ENCODE measurements at regions not wholly inside any gene's neighbourhood (a gene's known extent, or its start where the extent isn't known, plus 50 kb on each side); places are given as distances from the start of the nearest gene placed in this dataset.
"Not testable (repeated sequence)": the region's sequence is repeated elsewhere in the genome, so short reads cannot be mapped to it uniquely, and the experiment has no call there.

DNA sequence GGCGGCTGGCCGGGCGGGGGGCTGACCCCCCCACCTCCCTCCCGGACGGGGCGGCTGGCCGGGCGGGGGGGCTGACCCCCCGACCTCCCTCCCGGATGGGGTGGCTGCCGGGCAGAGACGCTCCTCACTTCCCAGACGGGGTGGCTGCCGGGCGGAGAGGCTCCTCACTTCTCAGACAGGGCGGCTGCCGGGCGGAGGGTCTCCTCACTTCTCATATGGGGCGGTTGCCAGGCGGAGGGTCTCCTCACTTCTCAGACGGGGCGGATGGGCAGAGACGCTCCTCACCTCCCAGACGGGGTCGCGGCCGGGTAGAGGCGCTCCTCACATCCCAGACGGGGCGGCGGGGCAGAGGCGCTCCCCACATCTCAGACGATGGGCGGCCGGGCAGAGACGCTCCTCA, 1025.2 kb upstream of the SEMA6A start:
- DNase-seq, result not testable (repeated sequence)

DNA sequence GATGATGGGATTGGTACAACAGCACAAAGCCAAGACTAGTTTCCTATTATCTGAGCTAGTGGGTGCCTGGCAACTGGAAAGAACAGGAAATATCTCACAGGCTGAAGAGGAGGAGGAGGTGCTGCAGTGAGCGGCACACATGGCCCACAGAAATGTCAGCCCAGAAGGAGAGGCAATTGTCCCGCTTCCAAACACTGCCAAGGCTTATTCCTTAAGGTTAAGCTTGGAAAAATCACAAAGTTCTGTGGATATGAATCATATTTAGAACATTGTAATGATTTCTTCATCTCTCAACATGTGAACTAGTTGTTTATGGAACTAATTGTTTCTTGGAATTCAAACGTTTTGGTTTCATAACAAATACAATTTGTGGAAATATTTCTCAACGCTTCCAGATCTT, 1019.5 kb upstream of the SEMA6A start:
- DNase-seq, result peak in 2 of 3 experiments; percentile 0 to 8

DNA sequence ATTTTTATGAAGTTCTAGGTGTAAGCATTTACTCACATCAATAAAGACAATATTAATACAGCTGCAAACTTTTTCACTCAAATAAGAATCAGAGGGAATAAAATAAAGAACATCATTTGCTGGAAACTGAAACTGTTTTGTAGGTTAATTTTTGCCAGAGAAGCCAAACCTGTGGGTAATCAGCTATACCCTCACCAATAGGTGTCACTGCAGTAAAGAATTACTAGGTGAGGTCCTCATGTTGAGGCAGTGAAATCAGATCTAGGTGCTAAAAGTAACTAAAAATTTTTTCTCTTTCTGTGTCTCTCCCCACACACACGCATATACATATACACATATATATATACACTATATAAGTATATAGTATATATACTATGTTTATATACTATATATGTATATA, 1016.3 kb upstream of the SEMA6A start:
- DNase-seq, result peak; percentile 2 to 53 (median 10)

DNA sequence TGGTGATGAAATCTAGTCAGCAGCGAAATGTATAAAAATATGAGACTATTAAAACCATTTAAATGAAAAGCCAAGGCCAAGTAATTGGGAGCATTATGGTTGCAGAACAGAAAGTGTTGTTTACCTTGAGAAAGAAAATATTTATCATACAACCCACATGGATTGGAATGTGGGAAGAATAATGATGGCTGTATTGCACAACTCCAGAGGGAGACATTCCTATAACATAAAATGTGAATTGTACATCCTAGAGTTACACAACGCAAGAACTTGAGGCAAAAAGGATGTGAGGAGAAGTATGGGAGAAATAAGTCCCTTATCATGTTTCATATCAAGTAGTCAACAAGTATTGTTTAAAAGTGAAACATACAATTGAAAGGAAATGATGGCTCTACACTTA, 1014.0 kb upstream of the SEMA6A start:
- no peak for DNase-seq

DNA sequence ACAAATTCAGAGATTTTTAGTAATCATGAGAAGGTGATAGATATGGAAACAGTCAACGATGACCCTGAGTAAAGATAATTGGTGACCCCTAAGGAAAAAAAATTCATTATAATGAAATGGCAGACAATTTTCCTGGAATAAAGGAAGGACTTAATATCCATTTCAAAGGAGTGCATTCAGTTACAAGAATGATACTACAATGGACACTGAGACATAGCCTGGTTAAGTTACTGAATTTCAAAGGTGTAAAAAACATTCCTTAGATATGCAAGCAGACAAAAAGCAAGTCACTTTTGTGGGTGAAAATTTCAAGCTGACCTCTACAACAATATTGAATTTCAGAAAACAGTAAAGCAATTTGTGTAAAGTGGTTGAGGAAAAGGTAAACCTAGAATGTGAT, 1012.5 kb upstream of the SEMA6A start:
- no peak for DNase-seq

DNA sequence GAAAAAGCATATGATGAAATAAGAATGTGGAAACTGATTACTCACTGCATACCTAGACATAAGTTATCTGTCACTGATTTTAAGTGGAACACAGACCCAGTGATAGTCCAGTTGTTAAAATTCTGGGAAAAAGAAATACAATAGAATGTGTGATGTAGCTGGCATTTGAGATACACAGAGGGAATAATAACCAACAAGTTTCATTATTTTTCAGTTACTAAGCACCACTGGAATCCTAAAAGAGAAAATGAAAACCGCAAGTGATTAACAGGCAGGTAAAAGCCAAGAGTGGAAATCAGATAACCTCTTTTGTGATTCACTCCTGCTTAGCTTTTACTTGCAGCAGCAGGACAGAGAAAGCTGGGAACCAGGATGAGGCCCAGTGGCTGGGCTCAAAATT, 994.0 kb upstream of the SEMA6A start:
- DNase-seq, result no peak

DNA sequence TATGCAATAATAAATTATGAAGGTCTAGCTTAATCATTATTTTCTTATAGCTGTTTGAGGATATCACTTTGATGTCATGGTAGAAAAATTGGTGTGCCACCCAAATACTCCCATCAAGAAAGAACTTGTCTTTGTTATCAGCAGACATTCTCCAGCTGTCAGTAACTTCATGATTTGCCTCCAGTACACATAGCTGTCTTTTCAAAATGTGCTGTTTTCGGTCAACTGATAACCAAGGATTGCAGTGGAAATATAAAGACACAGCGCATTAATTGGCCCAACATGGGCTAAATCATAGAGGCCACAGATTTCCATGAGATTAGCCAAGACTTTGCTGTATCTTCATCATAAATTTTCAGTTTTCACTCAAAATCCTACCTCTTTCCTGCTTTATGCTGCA, 993.5 kb upstream of the SEMA6A start:
- no peak for DNase-seq

DNA sequence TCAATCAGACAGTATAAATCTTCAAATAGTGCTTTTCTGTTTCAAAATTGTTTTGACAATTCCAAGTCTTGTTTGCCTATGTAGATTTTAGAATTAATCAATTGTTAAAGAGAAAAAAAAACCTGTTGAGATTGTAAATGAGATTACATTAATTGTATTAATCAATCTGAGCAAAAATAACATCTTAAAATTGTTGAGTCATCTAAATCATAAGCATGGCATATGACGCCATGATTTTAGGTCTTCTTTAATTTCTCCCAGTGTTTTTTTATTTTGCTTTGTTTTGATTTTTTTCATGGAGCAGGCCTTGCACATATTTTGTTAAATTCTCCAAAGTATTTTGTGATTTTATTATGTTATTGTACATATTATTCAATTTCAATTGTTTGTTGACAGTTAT, 988.0 kb upstream of the SEMA6A start:
- DNase-seq, result no peak

DNA sequence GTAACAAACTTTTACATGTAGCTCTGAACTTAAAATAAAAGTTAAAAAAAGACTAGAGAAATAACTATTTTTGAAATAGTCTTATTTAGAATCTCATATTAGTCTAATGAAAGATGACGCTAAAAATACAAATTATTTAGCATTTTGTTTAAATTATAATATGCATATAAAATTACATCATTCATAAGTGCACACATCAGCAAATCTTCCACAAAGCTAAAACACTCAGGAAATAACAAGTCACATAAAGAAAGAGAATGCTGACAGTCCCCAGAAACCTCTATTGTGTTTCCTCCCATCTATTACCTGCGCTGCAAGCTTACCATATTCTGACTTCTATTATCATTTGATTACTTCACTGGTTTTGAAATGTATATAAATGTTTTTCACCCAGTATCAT, 986.9 kb upstream of the SEMA6A start:
- no peak for DNase-seq

DNA sequence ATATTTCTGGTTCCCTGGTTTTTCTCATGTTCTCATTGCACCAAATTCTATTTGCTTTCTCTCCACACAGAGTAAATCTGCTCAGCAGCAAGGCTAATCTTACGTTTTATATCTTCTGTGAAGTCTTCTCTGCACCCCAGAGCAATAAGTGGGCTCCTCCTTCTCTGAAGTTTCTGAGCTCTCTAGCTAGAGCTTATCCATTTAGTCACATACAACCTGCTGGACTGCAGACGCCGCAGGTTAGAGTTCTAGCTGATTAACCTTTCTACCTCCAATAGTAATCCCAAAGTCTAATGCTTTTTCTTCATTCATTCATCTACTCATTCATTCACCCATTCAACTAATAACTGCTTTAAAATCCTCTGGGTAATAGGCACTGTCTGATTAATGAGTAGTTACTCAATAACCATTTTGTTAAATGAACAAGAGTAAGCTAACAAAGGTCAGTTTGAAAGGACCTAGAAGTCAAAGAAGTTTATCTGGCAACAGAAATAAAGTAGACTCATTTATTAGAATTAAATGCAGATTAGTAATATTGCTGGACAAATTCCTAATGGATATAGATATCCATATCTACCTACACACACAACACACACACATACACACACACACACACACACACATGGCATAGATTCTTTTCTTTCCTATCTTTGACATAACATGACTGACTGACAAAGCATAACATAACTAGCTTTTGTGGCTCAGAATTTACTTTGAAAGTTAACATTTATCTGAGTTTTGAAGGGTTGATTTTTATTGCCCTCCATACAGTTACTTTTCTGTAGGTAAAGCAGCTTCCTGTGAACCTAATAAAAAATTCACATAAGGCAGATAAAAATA, 984.6 kb upstream of the SEMA6A start:
- no peak for DNase-seq

DNA sequence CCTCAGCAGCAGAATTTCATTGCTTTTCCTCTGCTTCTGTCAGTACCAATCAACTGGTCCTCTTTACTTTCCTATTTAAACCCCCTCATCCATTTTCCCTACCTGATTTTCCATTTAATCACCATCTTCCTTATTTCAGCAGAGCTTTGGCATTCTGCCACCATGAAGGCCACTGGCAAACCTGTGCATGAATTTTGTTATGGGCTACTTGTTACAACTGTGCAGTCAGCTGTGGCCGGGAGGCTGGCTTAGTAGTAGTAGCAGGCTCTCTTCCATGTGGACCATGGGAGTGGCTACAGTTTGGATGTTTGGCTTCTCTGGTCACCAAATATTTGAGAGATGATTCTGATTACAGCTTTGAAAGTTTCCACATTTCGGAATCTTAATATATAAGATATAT, 976.6 kb upstream of the SEMA6A start:
- DNase-seq, result no peak

DNA sequence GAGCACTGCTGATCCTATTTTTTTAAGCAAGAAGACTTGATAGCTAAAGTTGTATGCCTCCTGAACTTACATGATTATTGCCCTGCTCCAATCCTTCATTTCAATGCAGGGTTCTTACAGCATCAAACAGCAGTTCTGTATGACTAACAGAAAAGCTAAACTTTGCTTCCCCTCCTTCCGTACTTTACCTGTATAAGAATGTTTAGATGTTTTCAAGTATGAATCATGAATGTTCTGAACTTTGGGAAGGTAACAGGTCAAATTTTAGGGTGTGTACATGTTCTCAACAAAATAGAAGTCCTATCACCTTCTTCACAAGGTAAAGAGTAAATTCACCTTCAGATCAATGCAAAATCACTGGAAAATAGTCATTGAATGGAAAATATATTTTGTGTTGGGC, 972.6 kb upstream of the SEMA6A start:
- DNase-seq, result no peak

DNA sequence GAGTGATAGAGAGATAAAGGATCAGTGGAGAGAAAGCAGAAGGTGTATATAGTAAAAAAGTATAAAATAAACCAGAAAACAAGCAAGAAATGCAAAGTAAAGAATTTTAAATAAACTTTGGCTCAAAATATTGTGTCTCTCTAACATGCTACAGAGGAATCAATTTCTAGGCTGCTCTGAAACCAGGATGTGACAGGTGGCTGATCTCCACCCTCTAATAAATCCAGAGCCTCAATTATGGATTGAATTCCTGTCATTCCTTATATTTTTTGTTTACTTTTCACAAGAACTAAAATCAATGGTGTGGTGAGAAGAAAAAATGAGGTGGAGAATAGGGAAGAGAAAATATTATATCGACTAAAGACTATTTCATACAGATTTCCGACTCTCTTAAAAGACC, 965.1 kb upstream of the SEMA6A start:
- peak in 1 of 3 experiments; percentile 2 for DNase-seq

DNA sequence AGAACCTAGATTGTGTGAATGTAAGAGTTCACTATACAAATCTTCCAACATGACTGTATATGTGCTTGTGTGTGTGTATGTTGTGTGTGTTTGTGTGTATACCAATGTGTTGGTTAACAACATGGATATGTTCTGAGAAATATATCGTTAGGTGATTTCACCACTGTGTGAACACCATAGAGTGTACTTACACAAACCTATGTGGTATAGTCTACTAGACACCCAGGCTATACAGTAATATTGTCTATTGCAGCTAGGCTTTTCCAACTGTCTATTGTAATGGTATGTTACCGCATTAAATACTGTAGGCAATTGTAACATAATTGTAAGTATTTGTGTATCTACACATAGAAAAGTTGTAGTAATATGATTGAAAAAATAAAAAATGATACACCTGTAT, 959.2 kb upstream of the SEMA6A start:
- no peak for DNase-seq

DNA sequence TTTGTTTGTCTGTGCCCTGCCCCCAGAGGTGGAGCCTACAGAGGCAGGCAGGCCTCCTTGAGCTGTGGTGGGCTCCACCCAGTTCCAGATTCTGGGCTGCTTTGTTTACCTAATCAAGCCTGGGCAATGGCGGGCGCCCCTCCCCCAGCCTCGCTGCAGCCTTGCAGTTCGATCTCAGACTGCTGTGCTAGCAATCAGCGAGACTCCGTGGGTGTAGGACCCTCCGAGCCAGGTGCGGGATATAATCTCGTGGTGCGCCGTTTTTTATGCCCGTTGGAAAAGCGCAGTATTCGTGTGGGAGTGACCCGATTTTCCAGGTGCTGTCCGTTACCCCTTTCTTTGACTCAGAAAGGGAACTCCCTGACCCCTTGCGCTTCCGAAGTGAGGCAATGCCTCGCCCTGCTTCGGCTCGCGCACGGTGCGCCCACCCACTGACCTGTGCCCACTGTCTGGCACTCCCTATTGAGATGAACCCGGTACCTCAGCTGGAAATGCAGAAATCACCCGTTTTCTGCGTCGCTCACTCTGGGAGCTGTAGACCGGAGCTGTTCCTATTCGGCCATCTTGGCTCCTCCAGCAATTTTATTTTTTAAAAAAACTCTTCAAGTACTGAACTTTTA, 958.5 kb upstream of the SEMA6A start:
- DNase-seq, result not testable (repeated sequence)

DNA sequence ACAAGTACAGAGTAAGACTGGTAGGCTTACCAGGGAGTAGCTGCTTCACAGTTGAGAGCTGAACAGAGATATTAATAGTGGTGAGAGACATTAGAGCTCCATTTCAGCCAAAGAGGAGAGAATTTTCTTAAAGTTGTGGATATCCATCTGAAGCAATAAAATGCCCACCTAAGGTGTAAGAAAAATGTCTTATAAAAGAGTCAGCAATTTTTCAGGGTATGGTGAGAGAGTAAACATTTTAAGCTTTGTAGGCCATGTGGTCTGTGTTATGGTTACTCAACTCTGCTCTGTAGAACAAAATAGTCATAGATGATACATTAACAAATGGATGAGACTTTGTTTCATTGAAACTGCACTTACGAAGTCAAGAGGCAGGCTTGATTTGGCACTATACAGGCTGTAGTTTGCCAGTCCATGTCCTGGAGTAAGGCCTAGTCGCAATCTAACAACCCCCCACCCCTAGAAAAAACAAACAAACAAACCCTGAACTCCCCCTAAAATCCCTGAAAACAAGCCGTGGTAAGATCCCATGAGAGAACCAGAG, 945.4 kb upstream of the SEMA6A start:
- no peak for DNase-seq

DNA sequence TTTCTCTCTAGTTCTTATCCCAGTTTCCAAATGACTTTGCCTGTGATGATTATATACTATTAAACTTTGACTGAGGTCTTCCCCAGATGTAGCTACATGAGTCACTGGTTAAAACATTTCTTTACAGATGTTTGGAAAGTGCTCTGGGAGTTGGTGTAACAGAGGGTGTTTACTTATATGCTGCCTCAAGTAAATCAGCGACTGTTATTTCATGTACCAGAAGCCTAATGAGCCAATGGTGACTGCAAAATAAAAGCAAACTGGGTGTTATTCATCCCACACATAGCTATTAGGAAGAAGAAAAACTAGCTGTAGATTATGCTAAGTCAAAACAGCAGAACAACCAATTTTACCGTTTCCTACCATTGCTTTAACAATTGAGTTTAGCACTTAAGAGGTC, 929.7 kb upstream of the SEMA6A start:
- no peak for DNase-seq

DNA sequence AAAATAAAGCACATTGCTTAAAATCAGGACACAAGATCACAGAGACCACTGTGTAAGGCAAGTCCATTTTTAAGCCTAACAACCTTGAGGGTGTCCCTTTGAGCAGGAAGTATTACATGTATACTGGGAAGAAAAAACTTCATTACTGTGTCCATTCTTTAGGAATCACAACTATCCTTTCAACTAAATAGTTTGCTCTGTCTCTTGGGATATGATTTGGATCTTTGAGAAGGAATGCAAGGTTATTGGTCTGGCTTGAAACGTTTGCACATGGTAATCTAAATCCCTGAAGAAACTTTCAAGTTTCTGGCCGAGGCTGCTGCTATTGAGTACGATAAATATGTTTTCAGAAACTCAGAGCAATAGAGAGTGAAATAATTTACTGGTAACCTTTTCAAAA, 923.0 kb upstream of the SEMA6A start:
- no peak for DNase-seq

DNA sequence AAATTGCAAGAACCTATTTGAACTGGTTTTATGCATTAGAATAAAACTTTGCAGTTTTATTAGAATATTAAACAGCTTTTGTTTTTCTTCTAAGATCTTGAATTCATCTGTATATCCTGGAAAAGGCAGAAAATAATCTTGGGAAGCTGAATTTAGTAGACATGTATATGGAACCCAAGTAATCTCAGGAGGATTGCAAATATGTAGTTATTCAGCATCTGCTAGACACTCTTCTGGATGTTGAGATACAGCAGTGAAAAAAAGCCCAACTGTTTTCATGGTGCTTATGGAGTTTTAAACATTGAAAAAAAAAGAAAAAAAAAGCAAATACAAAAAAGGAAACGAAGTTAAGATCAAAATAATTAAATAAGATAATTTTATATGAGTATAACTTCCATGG, 922.2 kb upstream of the SEMA6A start:
- DNase-seq, result no peak

DNA sequence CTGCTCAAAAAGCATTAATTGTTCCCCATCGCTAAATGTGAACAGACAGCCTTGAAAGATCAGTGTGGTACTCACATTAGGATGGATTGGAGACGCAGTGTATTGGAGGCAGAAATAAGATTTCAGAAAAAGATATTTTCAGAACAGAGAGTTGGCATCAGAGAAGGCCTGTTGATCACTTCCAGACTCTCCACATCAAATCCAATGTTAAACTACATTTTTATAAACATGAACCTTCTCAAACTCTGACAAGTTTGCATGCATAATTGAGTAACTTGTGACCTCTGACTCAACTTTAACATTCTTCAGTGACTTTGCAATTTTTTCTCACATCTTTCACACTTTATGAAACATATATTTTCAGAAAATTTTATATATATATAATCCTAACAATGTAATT, 919.6 kb upstream of the SEMA6A start:
- no peak for DNase-seq

DNA sequence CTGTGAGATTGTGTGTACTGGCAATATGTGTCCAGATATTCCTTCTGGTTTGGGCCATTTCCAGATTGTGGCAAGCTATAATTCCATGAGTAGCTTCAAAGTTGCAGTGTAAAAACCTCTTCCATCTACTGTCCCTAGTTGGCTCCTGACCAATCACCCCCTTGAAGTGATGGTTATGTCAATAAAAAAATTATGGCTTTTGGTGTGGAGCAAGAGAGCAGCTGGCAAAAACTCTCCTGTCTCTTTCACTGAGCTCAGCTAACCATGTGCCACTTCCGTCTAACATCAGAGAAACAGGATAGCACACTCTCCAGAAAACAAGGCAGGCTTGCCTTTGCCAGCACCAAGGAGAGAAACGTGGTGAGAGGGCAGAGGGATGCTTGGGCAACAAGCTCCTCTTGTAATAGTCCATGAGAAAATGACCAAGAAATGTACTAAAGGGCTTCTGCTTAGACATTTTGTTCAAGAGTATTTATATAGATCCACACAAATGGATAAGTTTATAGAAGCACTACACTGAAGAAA, 914.4 kb upstream of the SEMA6A start:
- peak; percentile 40 to 73 (median 41) for DNase-seq

DNA sequence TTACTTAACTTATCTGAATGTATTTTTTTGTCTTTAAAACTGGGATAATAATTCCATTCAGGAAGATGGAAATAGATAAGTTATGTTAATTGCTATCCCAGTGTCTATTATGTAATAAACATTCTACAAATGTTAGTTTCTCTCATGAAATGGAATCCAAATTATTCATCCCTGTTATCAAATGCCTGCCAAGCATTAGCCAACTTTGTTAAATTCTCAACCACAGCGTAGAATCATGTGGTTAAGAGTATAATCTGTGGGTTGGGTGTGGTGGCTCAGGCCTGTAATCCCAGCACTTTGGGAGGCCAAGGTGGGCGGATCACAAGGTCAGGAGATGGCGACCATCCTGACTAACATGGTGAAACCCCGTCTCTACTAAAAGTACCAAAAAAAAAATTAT, 912.9 kb upstream of the SEMA6A start:
- DNase-seq, result no peak

DNA sequence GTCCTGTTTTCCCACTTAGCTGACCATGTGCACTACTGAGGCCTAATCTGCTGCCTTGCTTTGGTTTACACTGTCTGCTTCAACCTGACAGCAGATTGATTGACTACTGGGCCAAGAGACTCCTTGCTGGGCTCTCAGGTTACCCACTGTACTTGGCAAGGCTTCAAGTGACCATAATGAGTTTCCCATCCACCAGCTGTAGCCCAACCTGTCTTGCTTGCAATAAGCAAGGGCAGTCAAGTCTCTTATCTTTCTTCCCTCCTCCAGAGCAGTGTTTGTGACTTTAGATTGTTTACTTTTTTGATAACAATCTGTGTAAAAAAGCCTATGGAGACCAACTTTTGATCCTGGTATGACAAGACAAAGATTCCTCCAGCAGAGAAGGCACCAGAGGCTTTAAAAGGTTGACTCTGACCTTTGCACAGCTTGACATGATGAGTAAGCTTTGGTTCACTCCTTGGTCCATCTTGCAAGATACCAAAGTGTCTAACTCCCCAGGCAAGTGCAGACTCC, 912.3 kb upstream of the SEMA6A start:
- peak; percentile 15 to 79 (median 73) for DNase-seq

DNA sequence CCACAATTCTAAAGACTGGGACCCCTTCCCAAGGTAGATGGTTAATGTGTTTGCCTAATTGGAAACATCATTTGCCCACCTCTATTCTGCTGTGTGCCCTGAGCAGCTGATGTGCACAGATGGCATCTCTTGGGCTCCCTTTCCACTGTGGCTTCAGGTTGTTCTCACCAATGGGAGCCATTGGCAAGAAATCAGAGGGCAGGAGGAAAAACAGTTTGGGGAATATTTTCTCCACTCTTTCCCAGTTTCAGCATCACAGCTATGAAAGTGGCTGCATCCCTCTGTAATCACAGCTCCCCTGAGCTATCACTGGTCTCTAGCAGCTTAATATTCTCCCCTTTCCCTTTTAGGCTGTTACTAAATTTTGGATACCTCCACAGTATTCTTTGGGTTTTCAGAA, 911.6 kb upstream of the SEMA6A start:
- no peak for DNase-seq

Measured in NCI-H1417 (cell line).